GM20000 (cell line): ENCODE measurements at regions not wholly inside any gene's neighbourhood (a gene's known extent, or its start where the extent isn't known, plus 50 kb on each side); places are given as distances from the start of the nearest gene placed in this dataset.

Experiments used
- DNase-seq: peaks from one replicate; pipeline ENCODE4 v3.0.0; 2012; ENCODE audit warnings: low spot score
- TF ChIP-seq, protein P1 (sequence below): IDR thresholded peaks from 2 replicates; pipeline ENCODE4 v1.5.1; 2012; ENCODE audit warnings: mild to moderate bottlenecking, control low read depth; ENCODE audit errors: extremely low read depth, missing control alignments

DNA sequence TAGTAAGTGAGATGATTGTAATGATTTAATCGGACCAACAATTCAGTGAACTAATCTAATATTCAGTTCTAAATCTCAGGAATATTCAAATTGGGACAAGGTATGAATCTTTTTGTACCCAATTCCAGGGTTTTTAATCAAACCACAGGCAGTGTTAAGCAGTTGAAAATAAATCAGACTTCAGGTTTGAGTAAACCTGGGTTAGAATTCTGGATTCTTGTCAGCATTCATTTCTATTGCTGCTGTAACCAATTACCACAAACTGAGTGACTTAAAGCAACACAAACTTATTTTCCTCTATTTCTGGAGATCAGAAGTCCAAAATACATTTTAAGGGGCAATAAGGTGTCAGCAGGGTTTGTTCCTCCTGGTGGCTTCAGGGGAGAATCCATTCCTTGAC lies 208.4 kb upstream of the ZPLD1 start:
- no peak for DNase-seq
- TF ChIP-seq, protein P1, sequence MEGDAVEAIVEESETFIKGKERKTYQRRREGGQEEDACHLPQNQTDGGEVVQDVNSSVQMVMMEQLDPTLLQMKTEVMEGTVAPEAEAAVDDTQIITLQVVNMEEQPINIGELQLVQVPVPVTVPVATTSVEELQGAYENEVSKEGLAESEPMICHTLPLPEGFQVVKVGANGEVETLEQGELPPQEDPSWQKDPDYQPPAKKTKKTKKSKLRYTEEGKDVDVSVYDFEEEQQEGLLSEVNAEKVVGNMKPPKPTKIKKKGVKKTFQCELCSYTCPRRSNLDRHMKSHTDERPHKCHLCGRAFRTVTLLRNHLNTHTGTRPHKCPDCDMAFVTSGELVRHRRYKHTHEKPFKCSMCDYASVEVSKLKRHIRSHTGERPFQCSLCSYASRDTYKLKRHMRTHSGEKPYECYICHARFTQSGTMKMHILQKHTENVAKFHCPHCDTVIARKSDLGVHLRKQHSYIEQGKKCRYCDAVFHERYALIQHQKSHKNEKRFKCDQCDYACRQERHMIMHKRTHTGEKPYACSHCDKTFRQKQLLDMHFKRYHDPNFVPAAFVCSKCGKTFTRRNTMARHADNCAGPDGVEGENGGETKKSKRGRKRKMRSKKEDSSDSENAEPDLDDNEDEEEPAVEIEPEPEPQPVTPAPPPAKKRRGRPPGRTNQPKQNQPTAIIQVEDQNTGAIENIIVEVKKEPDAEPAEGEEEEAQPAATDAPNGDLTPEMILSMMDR: no peak

DNA sequence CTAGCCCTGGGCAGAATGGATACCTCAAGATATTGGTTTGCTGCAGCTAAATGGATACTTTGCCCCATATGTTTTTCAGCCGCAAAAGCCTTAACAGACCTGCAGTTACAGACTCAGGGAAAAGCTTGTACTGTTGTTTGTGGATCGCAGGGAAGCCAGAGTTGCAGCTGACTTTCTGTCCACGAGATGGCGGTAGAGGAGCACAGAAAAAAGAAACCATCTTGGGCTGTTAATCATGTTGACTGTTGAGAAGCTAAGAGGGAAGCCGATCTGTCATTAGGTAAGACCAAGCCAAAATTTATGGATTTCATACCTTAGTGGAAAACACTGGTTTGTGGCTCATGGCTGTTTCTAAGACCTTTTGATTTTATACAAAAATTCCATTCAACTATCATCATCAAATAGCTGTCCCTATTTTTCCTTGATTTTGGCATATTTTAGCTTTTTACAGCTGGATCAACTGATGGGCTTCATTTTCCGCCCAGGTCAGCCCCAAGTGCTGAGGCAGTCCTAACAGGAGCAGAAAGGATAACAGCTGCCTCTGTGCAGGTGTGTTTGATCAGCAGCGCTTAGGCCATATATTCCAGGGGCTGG lies 205.7 kb upstream of the ZPLD1 start:
- TF ChIP-seq, protein P1: peak; percentile 68
- DNase-seq: peak; percentile 45

- TF ChIP-seq, protein P1: no peak
- no peak for DNase-seq
Observed at GRCh38 chr3:102230057-102230456, 204.8 kb upstream of the ZPLD1 start.

DNA sequence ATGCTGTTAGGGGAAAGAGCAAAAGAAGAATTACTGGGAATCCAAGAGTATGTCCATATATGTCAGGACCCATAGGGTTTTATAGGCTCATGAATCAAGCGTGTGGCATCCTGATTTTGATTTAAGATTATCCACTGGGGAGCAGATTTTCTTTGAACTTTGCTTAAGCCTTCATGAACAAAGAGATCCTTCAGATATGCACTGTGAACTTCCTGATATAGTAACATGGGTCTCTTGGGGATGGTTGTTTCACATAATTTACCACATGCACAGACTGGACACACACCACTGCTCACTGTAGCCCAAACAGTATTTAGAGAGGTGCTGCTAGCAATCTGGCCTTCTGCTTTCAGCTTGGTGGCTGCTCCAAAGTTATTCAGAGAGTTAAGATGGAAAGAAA lies 200.9 kb upstream of the ZPLD1 start:
- peak; percentile 40 for DNase-seq
- TF ChIP-seq, protein P1: no peak

DNA sequence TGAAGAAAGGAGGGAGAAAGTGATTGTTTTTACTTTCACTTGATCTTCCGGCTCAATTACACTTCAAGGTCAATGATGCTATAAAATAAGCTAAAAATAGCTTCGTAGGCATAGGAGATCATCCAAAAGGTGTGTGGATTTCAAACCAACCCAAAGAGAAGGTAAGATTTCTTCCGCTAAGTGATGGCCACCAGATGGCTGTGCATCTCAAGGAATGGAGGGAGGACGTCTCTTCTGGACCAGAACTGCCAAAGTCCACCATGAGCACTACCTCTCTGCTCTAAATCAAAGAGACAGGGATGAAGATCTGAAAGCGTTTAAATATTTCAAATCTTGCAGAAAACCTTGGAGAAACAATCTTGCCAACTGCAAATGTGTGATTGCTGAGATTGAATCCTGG lies 199.1 kb upstream of the ZPLD1 start:
- TF ChIP-seq, protein P1: no peak
- DNase-seq: no peak

DNA sequence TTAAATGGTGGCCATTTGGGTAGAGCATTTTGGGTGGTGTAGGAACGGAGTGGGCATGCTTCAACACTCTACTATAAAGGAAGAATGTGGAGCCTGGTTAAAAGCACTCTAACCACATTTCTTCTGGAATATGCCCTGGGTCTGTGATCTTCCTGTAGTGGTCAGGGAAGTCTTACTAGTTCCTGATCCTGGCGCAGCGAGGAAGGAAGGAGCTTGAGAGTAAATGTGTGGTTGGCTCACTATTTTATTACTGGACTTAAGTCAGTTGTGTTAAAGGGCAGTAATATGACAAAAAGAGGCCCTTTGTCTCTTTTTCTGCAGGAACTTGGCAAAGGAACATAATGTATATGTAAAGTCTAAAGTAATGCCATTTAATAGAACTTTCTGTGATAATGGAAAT lies 197.6 kb upstream of the ZPLD1 start:
- TF ChIP-seq, protein P1: no peak

DNA sequence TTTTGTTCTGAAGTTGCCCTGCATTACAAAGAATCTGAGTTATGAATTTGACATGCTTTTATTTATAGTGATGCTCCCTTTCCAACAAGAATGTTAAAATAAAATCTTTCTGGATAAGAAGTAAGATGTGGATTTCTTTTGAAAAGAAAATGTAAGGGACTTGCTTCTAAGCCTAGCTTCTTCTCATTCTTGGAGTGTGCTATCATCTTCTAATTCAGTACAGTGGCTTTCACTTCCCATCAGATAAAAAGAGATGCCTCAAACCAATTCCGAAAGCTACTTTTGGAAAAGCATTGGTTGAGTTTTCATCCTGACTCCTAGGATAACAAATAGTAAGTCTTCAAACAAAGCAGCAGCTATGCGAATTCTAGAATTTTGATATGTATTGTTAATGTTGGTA lies 197.0 kb upstream of the ZPLD1 start:
- DNase-seq: no peak
- TF ChIP-seq, protein P1: no peak

More for the DNA sequence above, 197.6 kb upstream of the ZPLD1 start:
- no peak for DNase-seq
